Karpas-422 (cell line): ENCODE measurements at regions not wholly inside any gene's neighbourhood (a gene's known extent, or its start where the extent isn't known, plus 50 kb on each side); places are given as distances from the start of the nearest gene placed in this dataset.

Experiments
- DNase-seq: peaks from one replicate; pipeline ENCODE4 v3.0.0-alpha.2; 2015
- H2AFZ ChIP-seq: fragments of 200-600 bp; sonication (generic); 2 replicates; pipeline ENCODE4 v1.6.1; 2014; ENCODE audit warnings: antibody characterized with exemption, low read length, mixed read lengths
- H3K27ac ChIP-seq: fragments of 200-600 bp; sonication (generic); 2 replicates; pipeline ENCODE4 v1.5.1; 2014; ENCODE audit warnings: mild to moderate bottlenecking, low read length, moderate library complexity
- H3K27me3 ChIP-seq: fragments of 200-600 bp; sonication (generic); 2 replicates; pipeline ENCODE4 v1.6.1; 2014; ENCODE audit warnings: low read length, mixed read lengths
- H3K36me3 ChIP-seq: fragments of 200-600 bp; sonication (generic); 2 replicates; pipeline ENCODE4 v1.6.1; 2014; ENCODE audit warnings: low read length, mixed read lengths; ENCODE audit not compliant: insufficient read depth
- H3K4me1 ChIP-seq: fragments of 200-600 bp; sonication (generic); 2 replicates; pipeline ENCODE4 v1.6.1; 2014; ENCODE audit warnings: mild to moderate bottlenecking, low read length, mixed read lengths
- H3K4me2 ChIP-seq: fragments of 200-600 bp; sonication (generic); 2 replicates; pipeline ENCODE4 v1.6.1; 2014; ENCODE audit warnings: low read length, low read depth, mild to moderate bottlenecking; ENCODE audit not compliant: poor library complexity, severe bottlenecking
- H3K4me3 ChIP-seq: fragments of 200-600 bp; sonication (generic); 2 replicates; pipeline ENCODE4 v1.5.1; 2014; ENCODE audit warnings: mild to moderate bottlenecking, antibody characterized with exemption, low read length, mixed read lengths
- H3K79me2 ChIP-seq: fragments of 200-600 bp; sonication (generic); 2 replicates; pipeline ENCODE4 v1.6.1; 2014; ENCODE audit warnings: mild to moderate bottlenecking, low read length, mixed read lengths
- H3K9ac ChIP-seq: fragments of 200-600 bp; sonication (generic); 2 replicates; pipeline ENCODE4 v1.6.0; 2014; ENCODE audit warnings: low read length
- H3K9me2 ChIP-seq: fragments of 200-600 bp; sonication (generic), shearing (Covaris generic); replicated peaks from 2 replicates; pipeline ENCODE4 v1.6.0; 2014; ENCODE audit warnings: mild to moderate bottlenecking, low read length, moderate library complexity; ENCODE audit not compliant: insufficient read depth
- H3K9me3 ChIP-seq: fragments of 300-700, 200-600 bp; sonication (generic); 2 replicates; pipeline ENCODE4 v1.6.1; 2014; ENCODE audit warnings: low read length, mixed read lengths
- H4K20me1 ChIP-seq: fragments of 200-600 bp; sonication (generic); 2 replicates; pipeline ENCODE4 v1.6.1; 2014; ENCODE audit warnings: mild to moderate bottlenecking, antibody characterized with exemption, low read length, low read depth; ENCODE audit not compliant: insufficient read depth

DNA sequence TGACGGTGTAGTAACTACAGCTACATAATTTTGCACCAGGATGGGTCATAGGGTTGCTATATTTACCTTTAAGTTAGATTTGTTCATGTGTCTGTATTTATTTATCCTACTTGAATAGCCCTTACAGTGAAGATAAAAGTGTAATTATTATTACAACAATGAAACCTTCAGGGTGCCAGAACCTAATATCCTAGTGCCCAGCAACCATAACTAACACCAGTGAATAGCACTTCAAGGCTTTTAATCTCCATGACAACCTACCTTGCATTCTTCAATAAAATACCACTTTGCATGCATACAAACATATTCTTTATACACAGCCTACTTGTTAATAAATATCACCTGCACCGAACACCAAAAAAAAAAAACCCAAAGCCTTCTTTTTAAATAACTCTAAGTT, 58.7 kb upstream of the G2E3 start:
- Histone ChIP-seq H3K9ac (no peak overlapping the region), H3K9me3 (no peaks in the 10 kb centered on the region), H3K4me3 (no peak overlapping the region), H3K4me1 (no peaks in the 10 kb centered on the region), H2AFZ (no peak overlapping the region), H3K27ac (no peak overlapping the region), H3K27me3 (no peaks in the 10 kb centered on the region), H3K79me2 (no peaks in the 10 kb centered on the region), H3K36me3 (no peaks in the 10 kb centered on the region), H3K9me2 (no peaks in the 10 kb centered on the region), H4K20me1 (no peaks in the 10 kb centered on the region), H3K4me2 (no peak overlapping the region)
- no peak for DNase-seq

DNA sequence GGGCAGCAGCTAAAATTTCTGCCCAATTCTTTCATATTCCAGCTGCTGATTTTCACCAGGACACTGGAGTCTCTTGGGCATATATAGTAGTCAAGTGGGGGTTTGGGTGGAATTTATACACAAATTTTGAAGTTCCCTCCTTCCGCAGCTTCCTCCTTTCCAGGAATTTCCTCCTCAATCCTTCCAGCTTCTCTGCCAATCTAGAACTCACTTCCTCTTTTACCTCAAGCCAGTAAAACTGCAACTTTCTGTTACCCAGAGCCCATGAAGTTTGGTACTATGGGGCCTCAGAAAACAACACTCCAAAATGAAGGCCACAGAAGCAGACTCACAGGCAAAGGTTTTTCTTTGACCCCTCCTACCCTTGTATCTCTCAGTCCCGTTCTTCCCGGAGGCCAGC, 51.7 kb upstream of the G2E3 start:
- no peak for DNase-seq
- Histone ChIP-seq H4K20me1 (no peaks in the 10 kb centered on the region), H3K9ac (no peak overlapping the region), H3K27ac (no peak overlapping the region), H2AFZ (no peak overlapping the region), H3K4me1 (no peaks in the 10 kb centered on the region), H3K9me3 (no peaks in the 10 kb centered on the region), H3K4me2 (no peak overlapping the region), H3K27me3 (no peaks in the 10 kb centered on the region), H3K4me3 (no peak overlapping the region), H3K9me2 (no peaks in the 10 kb centered on the region), H3K79me2 (no peaks in the 10 kb centered on the region), H3K36me3 (no peaks in the 10 kb centered on the region)
